ENCODE measurements at regions not wholly inside any gene's neighbourhood (a gene's known extent, or its start where the extent isn't known, plus 50 kb on each side); places are given as distances from the start of the nearest gene placed in this dataset.

DNA sequence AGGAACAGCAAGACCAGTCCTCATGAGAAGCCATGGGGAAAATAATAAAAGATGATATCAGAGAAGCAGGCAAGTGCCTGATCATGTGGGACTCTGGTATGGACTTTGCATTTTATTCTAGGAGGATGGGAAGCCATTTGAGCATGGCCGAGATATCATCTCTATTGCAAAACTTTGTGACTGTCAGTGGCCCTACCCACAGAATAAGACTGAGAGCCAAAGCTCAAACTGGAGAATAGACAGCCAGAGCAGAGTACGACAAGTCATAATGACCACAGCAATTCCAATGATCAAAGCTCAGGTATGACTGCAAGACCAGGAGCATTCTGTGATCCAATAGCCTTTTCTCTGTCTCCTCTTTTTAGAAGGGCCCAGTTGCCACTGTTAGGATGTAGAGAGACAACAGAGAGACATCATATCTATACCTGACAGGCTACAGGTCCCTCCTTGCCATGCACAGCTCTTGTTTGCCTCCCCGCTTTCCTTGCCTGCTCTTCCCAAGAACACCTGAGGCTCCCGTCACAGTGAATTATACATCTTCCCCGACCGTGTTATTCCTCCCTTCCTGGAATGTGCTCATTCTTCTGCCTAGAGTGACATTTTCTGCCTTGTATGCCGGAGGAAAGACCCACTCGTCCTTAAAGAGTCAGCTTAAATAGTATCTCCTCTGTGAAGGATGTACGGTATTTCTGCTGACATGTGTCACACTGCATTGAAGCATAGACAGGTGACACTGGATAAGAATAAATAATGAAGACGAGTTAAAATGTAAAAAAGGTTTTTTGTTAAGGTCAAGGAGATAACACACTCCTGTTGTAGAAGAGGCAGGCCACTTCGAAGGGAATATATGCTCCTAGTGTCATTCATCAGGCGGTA, 248.7 kb upstream of the MAP3K1 start:
- no peak overlapping the region for H3K23ac ChIP-seq (ENCODE audit: insufficient read length, low read depth, low read length)
- Mint-ChIP-seq H3K4me1 (peaks cover 17 to 23% of the 10 kb centered on the region in 2 experiments), H3K9me3 (no peaks in the 10 kb centered on the region; a peak in 1 of 5 replicates), H3K27me3 (ENCODE audit: low read depth) (no peaks in the 10 kb centered on the region), H3K4me3 (no peak overlapping the region), H3K27ac (no peak overlapping the region), H3K36me3 (ENCODE audit: insufficient read depth in 1 of 3, low read depth in 3 of 3) (no peaks in the 10 kb centered on the region)
- H2BK12ac ChIP-seq (ENCODE audit: insufficient read length, low read depth, low read length) = no peak overlapping the region
- no peaks in the 10 kb centered on the region for H3K23me2 ChIP-seq (ENCODE audit: insufficient read length, low read depth, low read length, poor library complexity, severe bottlenecking)
- no peak overlapping the region for H2AFZ ChIP-seq (ENCODE audit: low read length)
- no peak overlapping the region for H3K9ac ChIP-seq (ENCODE audit: extremely low read depth, insufficient read length, low read length)
- no peak overlapping the region for H4K5ac ChIP-seq (ENCODE audit: insufficient read length, low read depth, low read length)
- no peak overlapping the region for H2AK5ac ChIP-seq (ENCODE audit: insufficient read length, low read length)
- no peak overlapping the region for H4K8ac ChIP-seq (replicated peaks; ENCODE audit: insufficient read length, low read depth, low read length)
- H4K91ac ChIP-seq (ENCODE audit: insufficient read length, low read depth, low read length) = no peak overlapping the region
- H2BK120ac ChIP-seq (ENCODE audit: low read depth, low read length, poor library complexity, severe bottlenecking) = no peak overlapping the region
- no peak overlapping the region for H2BK15ac ChIP-seq (ENCODE audit: low read depth, low read length)
- no peak overlapping the region for H2BK20ac ChIP-seq (ENCODE audit: low read depth, low read length, poor library complexity, severe bottlenecking)
- no peak for DNase-seq
- no peaks in the 10 kb centered on the region for H3K27me3 ChIP-seq (ENCODE audit: insufficient read depth, low read length)
- H2BK5ac ChIP-seq (ENCODE audit: insufficient read length, low read length) = no peak overlapping the region
- no peaks in the 10 kb centered on the region; the same call in 1 of the 2 replicates for H3K4me1 ChIP-seq (ENCODE audit: insufficient read depth, low read length)
- H4K20me1 ChIP-seq (ENCODE audit: control insufficient read depth, insufficient read depth, insufficient read length) = no peaks in the 10 kb centered on the region
- no peak overlapping the region for H3T11ph ChIP-seq (ENCODE audit: low read length)
- H3K79me2 ChIP-seq (ENCODE audit: insufficient read depth, low read length) = no peaks in the 10 kb centered on the region
- H3K18ac ChIP-seq (ENCODE audit: insufficient read length, low read depth, low read length) = no peak overlapping the region
- no peak overlapping the region for H3K4me2 ChIP-seq (ENCODE audit: insufficient read depth, insufficient read length, low read length)
- TF ChIP-seq CTCF (conservative IDR thresholded peaks at IDR 0.05) = no peak
- WGBS (ENCODE audit: extremely low coverage, insufficient read length, low lambda C conversion rate) = no CpG with 5 or more reads among the region's 12 CpGs
- H3K4ac ChIP-seq (ENCODE audit: low read depth, low read length) = no peak overlapping the region
- H3K9me3 ChIP-seq (ENCODE audit: control insufficient read depth, low read depth, low read length) = no peaks in the 10 kb centered on the region
- H3K79me1 ChIP-seq (ENCODE audit: insufficient read depth, low read depth, low read length, poor library complexity, severe bottlenecking) = no peaks in the 10 kb centered on the region
- no peak overlapping the region for H3K27ac ChIP-seq (ENCODE audit: insufficient read length, low read depth, low read length)
- no peak overlapping the region for H3K14ac ChIP-seq (ENCODE audit: insufficient read depth, low read length)
- H3K56ac ChIP-seq (ENCODE audit: insufficient read length, low read depth, low read length) = no peak overlapping the region

All from H9 (cell line).